Dedifferentiated amniotic fluid mesenchymal stem cell (primary cell): ENCODE measurements at regions not wholly inside any gene's neighbourhood (a gene's known extent, or its start where the extent isn't known, plus 50 kb on each side); places are given as distances from the start of the nearest gene placed in this dataset.

ENCODE experiments used
- DNase-seq: peaks from one replicate; pipeline ENCODE4 v3.0.0-alpha.2; 2016; ENCODE audit errors: extremely low spot score

GRCh38 chr1:234704106-234704887 is 94.3 kb upstream of the IRF2BP2 start:
- no peak for DNase-seq

GRCh38 chr1:234702342-234703000 is 92.5 kb upstream of the IRF2BP2 start:
- no peak for DNase-seq

GRCh38 chr1:234701737-234702341 is 91.9 kb upstream of the IRF2BP2 start:
- no peak for DNase-seq

GRCh38 chr1:234699795-234700665 is 90.1 kb upstream of the IRF2BP2 start:
- no peak for DNase-seq

- no peak for DNase-seq
Measured at GRCh38 chr1:234698686-234699085, 88.7 kb upstream of the IRF2BP2 start.

GRCh38 chr1:234697741-234698140 is 87.8 kb upstream of the IRF2BP2 start:
- DNase-seq = no peak

- DNase-seq = no peak
Measured at GRCh38 chr1:234697015-234697414, 87.0 kb upstream of the IRF2BP2 start.

- no peak for DNase-seq
Measured at GRCh38 chr1:234696148-234696576, 86.2 kb upstream of the IRF2BP2 start.

GRCh38 chr1:234694661-234695060 is 84.7 kb upstream of the IRF2BP2 start:
- DNase-seq = no peak

GRCh38 chr1:234692966-234693580 is 83.1 kb upstream of the IRF2BP2 start:
- DNase-seq = no peak

- no peak for DNase-seq
Measured at GRCh38 chr1:234691567-234691966, 81.6 kb upstream of the IRF2BP2 start.

GRCh38 chr1:234690872-234691271 is 80.9 kb upstream of the IRF2BP2 start:
- DNase-seq = no peak

GRCh38 chr1:234689236-234689635 is 79.3 kb upstream of the IRF2BP2 start:
- DNase-seq = no peak

GRCh38 chr1:234687011-234687410 is 77.0 kb upstream of the IRF2BP2 start:
- no peak for DNase-seq

GRCh38 chr1:234686035-234686434 is 76.1 kb upstream of the IRF2BP2 start:
- DNase-seq = no peak

GRCh38 chr1:234684856-234685255 is 74.9 kb upstream of the IRF2BP2 start:
- no peak for DNase-seq

GRCh38 chr1:234683861-234684632 is 74.1 kb upstream of the IRF2BP2 start:
- DNase-seq = no peak

GRCh38 chr1:234683127-234683860 is 73.3 kb upstream of the IRF2BP2 start:
- DNase-seq = no peak

- no peak for DNase-seq
Measured at GRCh38 chr1:234681990-234682389, 72.0 kb upstream of the IRF2BP2 start.

GRCh38 chr1:234681065-234681464 is 71.1 kb upstream of the IRF2BP2 start:
- no peak for DNase-seq
